ENCODE measurements at regions not wholly inside any gene's neighbourhood (a gene's known extent, or its start where the extent isn't known, plus 50 kb on each side); places are given as distances from the start of the nearest gene placed in this dataset.

GRCh38 chr2:181751266-181752030 lies 71.1 kb upstream of the NEUROD1 start:
- H3K27ac Mint-ChIP-seq: no peak overlapping the region
- DNase-seq (no peak), ATAC-seq (no peak)
- H3K4me1 Mint-ChIP-seq (ENCODE audit: low read depth): no peaks in the 10 kb centered on the region
- no peaks in the 10 kb centered on the region for H3K36me3 Mint-ChIP-seq (ENCODE audit: low read depth)
- no peak overlapping the region for H3K4me3 Mint-ChIP-seq
- ChIA-PET POLR2A (no interaction called here), CTCF (no interaction called here)
- peaks cover 11% of the 10 kb centered on the region for H3K27me3 Mint-ChIP-seq
- H3K9me3 Mint-ChIP-seq: no peaks in the 10 kb centered on the region
- TF ChIP-seq CTCF (IDR thresholded peaks at IDR 0.05): no peak
- intact Hi-C loops (cut with micrococcal nuclease): no loop called here

GRCh38 chr2:181752301-181752700 lies 72.0 kb upstream of the NEUROD1 start:
- DNase-seq (no peak), ATAC-seq (no peak)
- H3K4me1 Mint-ChIP-seq (ENCODE audit: low read depth): no peaks in the 10 kb centered on the region

GRCh38 chr2:181753686-181754085 lies 73.4 kb upstream of the NEUROD1 start:
- no peak for DNase-seq
- Mint-ChIP-seq H3K27me3 (peaks cover 6% of the 10 kb centered on the region), H3K27ac (no peak overlapping the region), H3K4me1 (ENCODE audit: low read depth) (no peaks in the 10 kb centered on the region), H3K36me3 (ENCODE audit: low read depth) (no peaks in the 10 kb centered on the region), H3K4me3 (no peak overlapping the region), H3K9me3 (no peaks in the 10 kb centered on the region)
- no peak for TF ChIP-seq CTCF (IDR thresholded peaks at IDR 0.05)
- CTCF ChIA-PET: interaction anchor here (1.8 kb wide), 1 partner anchor 11 kb away, joined by 7 read pairs; no protein-coding TSS in a partner anchor
- POLR2A ChIA-PET: no interaction called here
- intact Hi-C loops (cut with micrococcal nuclease): no loop called here
- no peak for ATAC-seq

More at GRCh38 chr2:181752301-181752700, 72.0 kb upstream of the NEUROD1 start:
- intact Hi-C loops (cut with micrococcal nuclease): no loop called here
- Mint-ChIP-seq H3K27ac (no peak overlapping the region), H3K9me3 (no peaks in the 10 kb centered on the region), H3K36me3 (ENCODE audit: low read depth) (no peaks in the 10 kb centered on the region), H3K4me3 (no peak overlapping the region), H3K27me3 (peaks cover 11% of the 10 kb centered on the region)
- CTCF ChIA-PET: no interaction called here
- no peak for TF ChIP-seq CTCF (IDR thresholded peaks at IDR 0.05)
- POLR2A ChIA-PET: no interaction called here

GRCh38 chr2:181754105-181754504 lies 73.8 kb upstream of the NEUROD1 start:
- POLR2A ChIA-PET: no interaction called here
- no peak for TF ChIP-seq CTCF (IDR thresholded peaks at IDR 0.05)
- intact Hi-C loops (cut with micrococcal nuclease): no loop called here
- Mint-ChIP-seq H3K27me3 (peaks cover 9% of the 10 kb centered on the region), H3K4me3 (no peak overlapping the region), H3K9me3 (no peaks in the 10 kb centered on the region), H3K36me3 (ENCODE audit: low read depth) (no peaks in the 10 kb centered on the region), H3K4me1 (ENCODE audit: low read depth) (no peaks in the 10 kb centered on the region), H3K27ac (no peak overlapping the region)
- no peak for ATAC-seq
- CTCF ChIA-PET: interaction anchor here (1.8 kb wide), 1 partner anchor 12 kb away, joined by 7 read pairs; no protein-coding TSS in a partner anchor
- no peak for DNase-seq

- no peak for ATAC-seq
- H3K36me3 Mint-ChIP-seq (ENCODE audit: low read depth): no peaks in the 10 kb centered on the region
- H3K27ac Mint-ChIP-seq: no peak overlapping the region
- H3K4me3 Mint-ChIP-seq: no peak overlapping the region
- no peaks in the 10 kb centered on the region for H3K9me3 Mint-ChIP-seq
- TF ChIP-seq CTCF (IDR thresholded peaks at IDR 0.05): no peak
- intact Hi-C loops (cut with micrococcal nuclease): no loop called here
- POLR2A ChIA-PET: no interaction called here
- no peaks in the 10 kb centered on the region for H3K4me1 Mint-ChIP-seq (ENCODE audit: low read depth)
- peaks cover 9% of the 10 kb centered on the region for H3K27me3 Mint-ChIP-seq
- no peak for DNase-seq
- CTCF ChIA-PET: interaction anchor here (1.8 kb wide), 1 partner anchor 13 kb away, joined by 7 read pairs; no protein-coding TSS in a partner anchor
These were observed 74.9 kb upstream of the NEUROD1 start for GRCh38 chr2:181755181-181755580.

All from activated CD8-positive, alpha-beta T cell treated with anti-CD3 and anti-CD28 coated beads for 36 hours (primary cell).